ENCODE measurements at regions not wholly inside any gene's neighbourhood (a gene's known extent, or its start where the extent isn't known, plus 50 kb on each side); places are given as distances from the start of the nearest gene placed in this dataset.

DNA sequence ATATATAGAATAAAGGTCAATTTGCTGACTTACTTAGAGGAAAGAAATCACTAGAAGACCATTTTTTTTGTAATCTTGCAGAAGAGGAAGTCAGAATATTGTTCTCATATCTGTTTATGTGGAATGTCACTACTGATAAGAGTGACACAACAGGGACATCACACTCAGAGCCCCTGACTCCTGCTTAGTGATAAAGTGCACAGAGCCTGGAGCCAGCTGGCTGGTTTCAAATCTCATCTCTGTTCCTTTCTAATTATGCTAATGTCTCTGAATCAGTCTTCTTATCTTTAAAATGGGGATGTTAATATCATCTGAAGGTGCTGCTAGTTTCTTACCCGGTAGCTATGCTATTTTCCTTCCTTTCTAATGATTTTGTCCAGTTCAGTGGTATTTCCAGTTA is 58.6 kb upstream of the LIFR start:
- Histone ChIP-seq H3K36me3 (ENCODE audit: insufficient read depth, low read length) (no peaks in the 10 kb centered on the region), H3K9ac (ENCODE audit: low read depth, low read length, poor library complexity, severe bottlenecking) (no peak overlapping the region), H4K20me1 (ENCODE audit: insufficient read depth, low read length, poor library complexity, severe bottlenecking) (no peaks in the 10 kb centered on the region), H3K4me2 (ENCODE audit: low read depth, low read length, poor library complexity, severe bottlenecking) (no peak overlapping the region), H2AFZ (ENCODE audit: low read length) (no peak overlapping the region), H3K4me1 (ENCODE audit: insufficient read depth, low read length, poor library complexity, severe bottlenecking) (no peaks in the 10 kb centered on the region), H3K27me3 (ENCODE audit: insufficient read depth, low read length, poor library complexity, severe bottlenecking) (no peaks in the 10 kb centered on the region), H3K4me3 (ENCODE audit: low read length, poor library complexity, severe bottlenecking) (no peak overlapping the region), H3K79me2 (ENCODE audit: insufficient read depth, low read length) (no peaks in the 10 kb centered on the region), H3F3A (ENCODE audit: low read depth) (no peaks in the 10 kb centered on the region), H3K9me2 (replicated peaks; ENCODE audit: low read depth, low read length) (no peaks in the 10 kb centered on the region), H3K9me3 (ENCODE audit: insufficient read depth, low read depth, low read length) (no peaks in the 10 kb centered on the region)
- no peak for TF ChIP-seq EZH2phosphoT487 (IDR thresholded peaks at IDR 0.05; ENCODE audit: borderline replicate concordance)
- TF ChIP-seq, protein P1, sequence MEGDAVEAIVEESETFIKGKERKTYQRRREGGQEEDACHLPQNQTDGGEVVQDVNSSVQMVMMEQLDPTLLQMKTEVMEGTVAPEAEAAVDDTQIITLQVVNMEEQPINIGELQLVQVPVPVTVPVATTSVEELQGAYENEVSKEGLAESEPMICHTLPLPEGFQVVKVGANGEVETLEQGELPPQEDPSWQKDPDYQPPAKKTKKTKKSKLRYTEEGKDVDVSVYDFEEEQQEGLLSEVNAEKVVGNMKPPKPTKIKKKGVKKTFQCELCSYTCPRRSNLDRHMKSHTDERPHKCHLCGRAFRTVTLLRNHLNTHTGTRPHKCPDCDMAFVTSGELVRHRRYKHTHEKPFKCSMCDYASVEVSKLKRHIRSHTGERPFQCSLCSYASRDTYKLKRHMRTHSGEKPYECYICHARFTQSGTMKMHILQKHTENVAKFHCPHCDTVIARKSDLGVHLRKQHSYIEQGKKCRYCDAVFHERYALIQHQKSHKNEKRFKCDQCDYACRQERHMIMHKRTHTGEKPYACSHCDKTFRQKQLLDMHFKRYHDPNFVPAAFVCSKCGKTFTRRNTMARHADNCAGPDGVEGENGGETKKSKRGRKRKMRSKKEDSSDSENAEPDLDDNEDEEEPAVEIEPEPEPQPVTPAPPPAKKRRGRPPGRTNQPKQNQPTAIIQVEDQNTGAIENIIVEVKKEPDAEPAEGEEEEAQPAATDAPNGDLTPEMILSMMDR (conservative IDR thresholded peaks at IDR 0.05; ENCODE audit: low read length) = no peak

DNA sequence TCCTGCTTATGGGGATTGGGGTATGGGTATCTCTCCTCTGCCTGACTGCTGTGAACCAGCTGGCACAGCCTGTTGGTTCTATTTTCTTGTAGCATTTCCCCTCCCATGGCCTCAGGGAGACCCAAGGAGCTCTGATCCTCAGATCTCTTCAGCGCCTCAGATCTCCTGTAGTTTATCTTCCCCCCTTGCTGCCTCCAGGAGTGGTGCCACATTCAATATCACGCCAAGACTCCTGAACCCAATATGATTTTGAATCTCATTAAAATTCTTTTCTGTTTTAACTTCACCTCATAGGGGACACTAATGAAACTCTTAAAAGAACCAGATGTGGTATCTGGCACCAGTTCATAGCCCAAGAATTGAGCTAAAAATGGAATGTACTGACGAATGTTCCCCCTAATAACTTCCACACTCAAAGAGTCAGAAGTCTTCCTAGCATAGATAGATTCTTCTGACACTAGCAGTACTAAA is 59.6 kb upstream of the LIFR start:
- Histone ChIP-seq H3F3A (ENCODE audit: low read depth) (no peaks in the 10 kb centered on the region), H3K27me3 (ENCODE audit: insufficient read depth, low read length, poor library complexity, severe bottlenecking) (no peaks in the 10 kb centered on the region), H3K36me3 (ENCODE audit: insufficient read depth, low read length) (no peaks in the 10 kb centered on the region), H3K79me2 (ENCODE audit: insufficient read depth, low read length) (no peaks in the 10 kb centered on the region), H3K4me3 (ENCODE audit: low read length, poor library complexity, severe bottlenecking) (no peak overlapping the region), H3K9ac (ENCODE audit: low read depth, low read length, poor library complexity, severe bottlenecking) (no peak overlapping the region), H3K4me2 (ENCODE audit: low read depth, low read length, poor library complexity, severe bottlenecking) (no peak overlapping the region), H3K9me3 (ENCODE audit: insufficient read depth, low read depth, low read length) (no peaks in the 10 kb centered on the region), H3K4me1 (ENCODE audit: insufficient read depth, low read length, poor library complexity, severe bottlenecking) (no peaks in the 10 kb centered on the region), H4K20me1 (ENCODE audit: insufficient read depth, low read length, poor library complexity, severe bottlenecking) (no peaks in the 10 kb centered on the region), H3K9me2 (replicated peaks; ENCODE audit: low read depth, low read length) (no peaks in the 10 kb centered on the region), H2AFZ (ENCODE audit: low read length) (no peak overlapping the region)
- no peak for TF ChIP-seq EZH2phosphoT487 (IDR thresholded peaks at IDR 0.05; ENCODE audit: borderline replicate concordance)
- TF ChIP-seq, protein P1 (conservative IDR thresholded peaks at IDR 0.05; ENCODE audit: low read length) = no peak

GRCh38 chr5:38618154-38618553 is 61.7 kb upstream of the LIFR start:
- Histone ChIP-seq H3K79me2 (ENCODE audit: insufficient read depth, low read length) (no peaks in the 10 kb centered on the region), H4K20me1 (ENCODE audit: insufficient read depth, low read length, poor library complexity, severe bottlenecking) (no peaks in the 10 kb centered on the region), H3K4me2 (ENCODE audit: low read depth, low read length, poor library complexity, severe bottlenecking) (no peak overlapping the region), H2AFZ (ENCODE audit: low read length) (no peak overlapping the region), H3K4me1 (ENCODE audit: insufficient read depth, low read length, poor library complexity, severe bottlenecking) (no peaks in the 10 kb centered on the region), H3K9ac (ENCODE audit: low read depth, low read length, poor library complexity, severe bottlenecking) (no peak overlapping the region), H3K9me2 (replicated peaks; ENCODE audit: low read depth, low read length) (no peaks in the 10 kb centered on the region), H3K9me3 (ENCODE audit: insufficient read depth, low read depth, low read length) (no peaks in the 10 kb centered on the region), H3K4me3 (ENCODE audit: low read length, poor library complexity, severe bottlenecking) (no peak overlapping the region), H3F3A (ENCODE audit: low read depth) (no peaks in the 10 kb centered on the region), H3K36me3 (ENCODE audit: insufficient read depth, low read length) (no peaks in the 10 kb centered on the region), H3K27me3 (ENCODE audit: insufficient read depth, low read length, poor library complexity, severe bottlenecking) (no peaks in the 10 kb centered on the region)
- TF ChIP-seq, protein P1 (conservative IDR thresholded peaks at IDR 0.05; ENCODE audit: low read length) = no peak
- no peak for TF ChIP-seq EZH2phosphoT487 (IDR thresholded peaks at IDR 0.05; ENCODE audit: borderline replicate concordance)
